ENCODE measurements at regions not wholly inside any gene's neighbourhood (a gene's known extent, or its start where the extent isn't known, plus 50 kb on each side); places are given as distances from the start of the nearest gene placed in this dataset.

DNA sequence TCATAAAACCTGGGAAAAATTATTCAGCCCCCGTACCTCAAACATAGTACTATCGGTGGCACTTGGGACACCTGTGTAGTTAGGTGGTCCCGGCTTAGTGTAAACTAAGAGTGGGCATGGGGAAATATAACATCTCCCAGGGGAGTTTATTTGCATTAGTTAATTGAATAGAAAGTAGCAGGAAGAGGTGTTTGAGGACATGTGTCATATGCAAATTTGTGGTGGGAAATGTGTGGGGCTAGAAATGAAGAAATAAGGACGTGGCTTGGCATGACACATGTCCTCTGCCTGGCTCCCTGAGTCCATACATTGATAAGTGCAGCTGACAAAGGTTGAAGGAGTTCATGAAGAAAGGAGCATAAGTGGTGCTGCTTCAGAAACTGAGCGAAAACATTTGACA, 483.6 kb downstream of the SH2D1A start:
- no peaks in the 10 kb centered on the region for H3F3A ChIP-seq (ENCODE audit: low read depth)
- H3K36me3 ChIP-seq (ENCODE audit: insufficient read depth, low read length) = no peaks in the 10 kb centered on the region
- no peaks in the 10 kb centered on the region for H3K9me3 ChIP-seq (ENCODE audit: insufficient read depth, low read depth, low read length)
- no peak overlapping the region for H3K9ac ChIP-seq (ENCODE audit: low read depth, low read length, poor library complexity, severe bottlenecking)
- no peaks in the 10 kb centered on the region for H3K4me1 ChIP-seq (ENCODE audit: insufficient read depth, low read length, poor library complexity, severe bottlenecking)
- H4K20me1 ChIP-seq (ENCODE audit: insufficient read depth, low read length, poor library complexity, severe bottlenecking) = no peaks in the 10 kb centered on the region
- H3K79me2 ChIP-seq (ENCODE audit: insufficient read depth, low read length) = no peaks in the 10 kb centered on the region
- TF ChIP-seq CTCF (conservative IDR thresholded peaks at IDR 0.05; ENCODE audit: low read length) = no peak
- TF ChIP-seq EZH2phosphoT487 (IDR thresholded peaks at IDR 0.05; ENCODE audit: borderline replicate concordance) = no peak
- no peak overlapping the region for H3K4me3 ChIP-seq (ENCODE audit: low read length, poor library complexity, severe bottlenecking)
- H2AFZ ChIP-seq (ENCODE audit: low read length) = no peak overlapping the region
- H3K27me3 ChIP-seq (ENCODE audit: insufficient read depth, low read length, poor library complexity, severe bottlenecking) = no peaks in the 10 kb centered on the region
- no peak overlapping the region for H3K4me2 ChIP-seq (ENCODE audit: low read depth, low read length, poor library complexity, severe bottlenecking)
- no peaks in the 10 kb centered on the region for H3K9me2 ChIP-seq (replicated peaks; ENCODE audit: low read depth, low read length)

GRCh38 chrX:124836786-124837185, 482.9 kb upstream of the TEX13C start:
- H3K4me3 ChIP-seq (ENCODE audit: low read length, poor library complexity, severe bottlenecking) = no peak overlapping the region
- no peaks in the 10 kb centered on the region for H3K36me3 ChIP-seq (ENCODE audit: insufficient read depth, low read length)
- no peaks in the 10 kb centered on the region for H3K9me3 ChIP-seq (ENCODE audit: insufficient read depth, low read depth, low read length)
- H3K9ac ChIP-seq (ENCODE audit: low read depth, low read length, poor library complexity, severe bottlenecking) = no peak overlapping the region
- no peaks in the 10 kb centered on the region for H3F3A ChIP-seq (ENCODE audit: low read depth)
- no peaks in the 10 kb centered on the region for H3K9me2 ChIP-seq (replicated peaks; ENCODE audit: low read depth, low read length)
- H3K79me2 ChIP-seq (ENCODE audit: insufficient read depth, low read length) = no peaks in the 10 kb centered on the region
- no peaks in the 10 kb centered on the region for H3K27me3 ChIP-seq (ENCODE audit: insufficient read depth, low read length, poor library complexity, severe bottlenecking)
- no peaks in the 10 kb centered on the region for H3K4me1 ChIP-seq (ENCODE audit: insufficient read depth, low read length, poor library complexity, severe bottlenecking)
- no peaks in the 10 kb centered on the region for H4K20me1 ChIP-seq (ENCODE audit: insufficient read depth, low read length, poor library complexity, severe bottlenecking)
- TF ChIP-seq CTCF (conservative IDR thresholded peaks at IDR 0.05; ENCODE audit: low read length) (no peak), EZH2phosphoT487 (IDR thresholded peaks at IDR 0.05; ENCODE audit: borderline replicate concordance) (no peak)
- H3K4me2 ChIP-seq (ENCODE audit: low read depth, low read length, poor library complexity, severe bottlenecking) = no peak overlapping the region
- no peak overlapping the region for H2AFZ ChIP-seq (ENCODE audit: low read length)

GRCh38 chrX:124842205-124842604, 477.5 kb upstream of the TEX13C start:
- Histone ChIP-seq H3K4me1 (ENCODE audit: insufficient read depth, low read length, poor library complexity, severe bottlenecking) (no peaks in the 10 kb centered on the region), H3K36me3 (ENCODE audit: insufficient read depth, low read length) (no peaks in the 10 kb centered on the region), H3K79me2 (ENCODE audit: insufficient read depth, low read length) (no peaks in the 10 kb centered on the region), H3K9me2 (replicated peaks; ENCODE audit: low read depth, low read length) (no peaks in the 10 kb centered on the region), H3F3A (ENCODE audit: low read depth) (no peaks in the 10 kb centered on the region), H3K9ac (ENCODE audit: low read depth, low read length, poor library complexity, severe bottlenecking) (no peak overlapping the region), H4K20me1 (ENCODE audit: insufficient read depth, low read length, poor library complexity, severe bottlenecking) (no peaks in the 10 kb centered on the region), H3K27me3 (ENCODE audit: insufficient read depth, low read length, poor library complexity, severe bottlenecking) (no peaks in the 10 kb centered on the region), H3K9me3 (ENCODE audit: insufficient read depth, low read depth, low read length) (no peaks in the 10 kb centered on the region), H2AFZ (ENCODE audit: low read length) (no peak overlapping the region), H3K4me2 (ENCODE audit: low read depth, low read length, poor library complexity, severe bottlenecking) (no peak overlapping the region), H3K4me3 (ENCODE audit: low read length, poor library complexity, severe bottlenecking) (no peak overlapping the region)
- TF ChIP-seq CTCF (conservative IDR thresholded peaks at IDR 0.05; ENCODE audit: low read length) (no peak), EZH2phosphoT487 (IDR thresholded peaks at IDR 0.05; ENCODE audit: borderline replicate concordance) (no peak)
